DND-41 (cell line): ENCODE measurements at regions not wholly inside any gene's neighbourhood (a gene's known extent, or its start where the extent isn't known, plus 50 kb on each side); places are given as distances from the start of the nearest gene placed in this dataset.
"Not testable (repeated sequence)": the region's sequence is repeated elsewhere in the genome, so short reads cannot be mapped to it uniquely, and the experiment has no call there.

ENCODE experiments used
- ATAC-seq: fragments of 200-7000 bp; cut with Tn5 transposase; 3 replicates; pipeline ENCODE4 v1.9.1; 2021; ENCODE audit warnings: low read depth; ENCODE audit not compliant: insufficient read depth
- DNase-seq: peaks from one replicate; pipeline ENCODE4 v3.0.0-alpha.2; 2020
- H2AFZ ChIP-seq: 2 replicates; pipeline ENCODE4 v1.6.0; 2012; ENCODE audit warnings: low read depth, low read length
- H3K27ac ChIP-seq: 2 replicates; pipeline ENCODE4 v1.5.1; 2012; ENCODE audit warnings: low read length, inconsistent platforms
- H3K27me3 ChIP-seq: fragments of 200-600 bp; sonication (generic); 2 replicates; pipeline ENCODE4 v1.6.0; 2012; ENCODE audit warnings: low read length, mild to moderate bottlenecking, inconsistent platforms; ENCODE audit not compliant: insufficient read depth, poor library complexity
- H3K36me3 ChIP-seq: 2 replicates; pipeline ENCODE4 v1.5.1; 2012; ENCODE audit warnings: low read length, inconsistent platforms; ENCODE audit not compliant: insufficient read depth
- H3K4me1 ChIP-seq: 2 replicates; pipeline ENCODE4 v1.5.1; 2012; ENCODE audit warnings: mild to moderate bottlenecking, low read length; ENCODE audit not compliant: insufficient read depth
- H3K4me2 ChIP-seq: 2 replicates; pipeline ENCODE4 v1.6.0; 2012; ENCODE audit warnings: mild to moderate bottlenecking, moderate library complexity, low read length, inconsistent platforms; ENCODE audit not compliant: insufficient read depth
- H3K4me3 ChIP-seq, 2 experiments: fragments of 200-600 bp in 1 of 2; shearing (Covaris generic) in 1 of 2; 2 replicates each; pipeline ENCODE4 v1.5.1; 2012 to 2016; ENCODE audit warnings: inconsistent platforms in 2 of 2, low read length in 2 of 2, mild to moderate bottlenecking in 2 of 2, low read depth in 1 of 2, moderate library complexity in 1 of 2
- H3K79me2 ChIP-seq: 2 replicates; pipeline ENCODE4 v1.6.0; 2012; ENCODE audit warnings: low read length, inconsistent platforms; ENCODE audit not compliant: insufficient read depth
- H3K9ac ChIP-seq: 2 replicates; pipeline ENCODE4 v1.6.0; 2012; ENCODE audit warnings: low read depth, mild to moderate bottlenecking, inconsistent platforms, low read length, moderate library complexity
- H3K9me3 ChIP-seq: 2 replicates; pipeline ENCODE4 v1.5.1; 2012; ENCODE audit warnings: low read length, moderate library complexity, mild to moderate bottlenecking, inconsistent platforms; ENCODE audit not compliant: insufficient read depth, severe bottlenecking
- H4K20me1 ChIP-seq: 2 replicates; pipeline ENCODE4 v1.6.0; 2012; ENCODE audit warnings: low read length; ENCODE audit not compliant: insufficient read depth

GRCh38 chr21:5037606-5038331, 5483.6 kb upstream of the TPTE start:
- not testable (repeated sequence) for H3K36me3 ChIP-seq, H3K9me3 ChIP-seq, H3K4me1 ChIP-seq, H3K27ac ChIP-seq, H3K79me2 ChIP-seq, H3K27me3 ChIP-seq, H4K20me1 ChIP-seq, H2AFZ ChIP-seq, ATAC-seq, H3K4me3 ChIP-seq, DNase-seq, H3K4me2 ChIP-seq, H3K9ac ChIP-seq

DNA sequence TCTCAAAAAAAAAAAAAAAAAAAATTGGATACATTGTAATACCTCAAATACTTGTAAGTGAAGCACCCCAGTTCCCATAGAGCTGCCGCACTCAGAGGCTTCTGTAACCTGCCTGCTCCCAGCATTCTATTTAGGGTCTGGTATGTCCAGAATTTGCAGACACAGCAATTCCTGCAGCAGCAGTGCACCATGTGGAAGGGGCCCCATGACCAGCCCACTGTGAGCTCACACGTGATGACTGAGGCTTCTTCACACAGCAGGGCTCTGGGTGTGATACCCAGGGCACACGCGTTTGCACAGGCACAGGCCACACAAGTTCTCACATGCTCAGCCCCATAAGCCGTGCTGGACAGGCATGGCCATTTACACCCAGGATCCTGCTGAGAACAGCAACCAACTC, 5481.5 kb upstream of the TPTE start:
- not testable (repeated sequence) for H4K20me1 ChIP-seq, H3K9me3 ChIP-seq, H3K27ac ChIP-seq, H3K4me1 ChIP-seq, H3K4me2 ChIP-seq, H3K36me3 ChIP-seq, H3K9ac ChIP-seq, H3K79me2 ChIP-seq, H3K4me3 ChIP-seq, H3K27me3 ChIP-seq, DNase-seq, ATAC-seq, H2AFZ ChIP-seq

- not testable (repeated sequence) for H3K9me3 ChIP-seq, H3K79me2 ChIP-seq, H3K9ac ChIP-seq, H4K20me1 ChIP-seq, H3K4me1 ChIP-seq, H3K4me2 ChIP-seq, H3K27me3 ChIP-seq, H3K4me3 ChIP-seq, H2AFZ ChIP-seq, DNase-seq, H3K27ac ChIP-seq, H3K36me3 ChIP-seq, ATAC-seq
Observed at GRCh38 chr21:5042583-5042982, 5478.8 kb upstream of the TPTE start.

GRCh38 chr21:5044812-5045211, 5476.6 kb upstream of the TPTE start:
- H3K79me2 ChIP-seq, H3K4me1 ChIP-seq, H2AFZ ChIP-seq, ATAC-seq, H4K20me1 ChIP-seq, H3K36me3 ChIP-seq, H3K9ac ChIP-seq, H3K27me3 ChIP-seq, H3K4me2 ChIP-seq, DNase-seq, H3K27ac ChIP-seq, H3K9me3 ChIP-seq, H3K4me3 ChIP-seq: not testable (repeated sequence)

DNA sequence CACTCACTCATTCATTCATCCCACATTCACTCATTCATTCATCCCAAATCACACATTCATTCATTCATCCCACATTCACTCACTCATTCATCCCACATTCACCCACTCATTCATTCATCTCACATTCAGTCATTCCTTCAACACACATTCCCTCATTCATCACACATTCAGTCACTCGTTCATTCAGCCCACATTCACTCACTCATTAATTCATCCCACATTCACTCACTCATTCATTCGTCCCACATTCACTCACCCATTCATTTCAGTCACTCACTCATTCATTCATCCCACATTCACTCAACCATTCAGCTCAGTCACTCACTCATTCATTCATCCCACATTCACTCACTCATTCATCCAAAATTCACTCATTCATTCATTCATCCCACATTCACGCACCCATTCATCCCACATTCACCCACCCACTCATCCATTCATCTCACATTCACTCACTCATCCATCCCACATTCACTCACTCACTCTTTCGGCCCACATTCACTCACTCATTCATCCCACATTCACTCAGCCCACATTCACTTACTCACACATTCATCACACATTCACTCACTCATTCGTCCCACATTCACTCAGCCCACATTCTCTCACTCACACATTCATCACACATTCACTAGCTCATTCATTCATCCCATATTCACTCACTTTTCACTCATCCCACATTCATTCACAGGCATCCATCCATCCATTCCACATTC, 5469.9 kb upstream of the TPTE start:
- not testable (repeated sequence) for H3K36me3 ChIP-seq, H4K20me1 ChIP-seq, H3K9me3 ChIP-seq, H3K4me3 ChIP-seq, H3K4me1 ChIP-seq, H3K4me2 ChIP-seq, H2AFZ ChIP-seq, H3K79me2 ChIP-seq, DNase-seq, H3K27me3 ChIP-seq, H3K27ac ChIP-seq, ATAC-seq, H3K9ac ChIP-seq

DNA sequence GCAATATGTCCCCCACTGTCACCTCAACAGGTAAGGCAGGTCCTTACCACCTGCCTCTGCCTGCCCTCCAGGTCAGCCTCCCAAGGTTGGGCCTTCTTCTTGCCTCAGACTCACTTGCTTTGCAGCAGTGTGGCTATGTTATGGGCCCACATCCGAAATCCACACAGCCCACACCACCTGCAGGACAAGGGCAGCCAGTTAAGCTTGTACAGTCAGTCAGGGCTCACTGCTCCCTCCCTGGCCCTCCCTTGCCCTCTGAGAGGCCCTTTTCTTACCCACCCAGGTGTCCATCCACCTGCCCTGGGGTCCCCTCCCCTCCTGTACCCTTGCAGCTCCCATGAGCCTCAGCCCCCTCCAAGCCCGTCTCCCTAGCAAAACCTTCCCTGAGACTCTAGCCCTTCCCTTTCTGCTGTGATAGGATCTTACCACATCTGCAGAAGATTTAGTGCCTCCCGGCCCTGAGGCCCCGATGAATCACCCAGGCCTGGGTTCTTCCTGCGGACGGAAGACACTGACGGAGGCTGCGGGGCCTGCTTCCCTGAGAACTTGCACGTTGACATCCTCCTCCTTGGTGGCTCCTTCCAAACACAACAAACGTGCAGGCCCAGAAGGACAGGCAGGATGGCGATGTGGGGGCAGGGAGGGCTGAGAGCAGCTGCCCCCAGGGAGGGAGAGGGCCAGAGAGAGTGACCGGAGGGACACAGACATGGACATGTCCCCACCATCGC, 5466.2 kb upstream of the TPTE start:
- DNase-seq, H3K4me3 ChIP-seq, H3K27me3 ChIP-seq, H3K4me1 ChIP-seq, H2AFZ ChIP-seq, H4K20me1 ChIP-seq, H3K9ac ChIP-seq, H3K36me3 ChIP-seq, H3K27ac ChIP-seq, H3K4me2 ChIP-seq, H3K9me3 ChIP-seq, H3K79me2 ChIP-seq, ATAC-seq: not testable (repeated sequence)

DNA sequence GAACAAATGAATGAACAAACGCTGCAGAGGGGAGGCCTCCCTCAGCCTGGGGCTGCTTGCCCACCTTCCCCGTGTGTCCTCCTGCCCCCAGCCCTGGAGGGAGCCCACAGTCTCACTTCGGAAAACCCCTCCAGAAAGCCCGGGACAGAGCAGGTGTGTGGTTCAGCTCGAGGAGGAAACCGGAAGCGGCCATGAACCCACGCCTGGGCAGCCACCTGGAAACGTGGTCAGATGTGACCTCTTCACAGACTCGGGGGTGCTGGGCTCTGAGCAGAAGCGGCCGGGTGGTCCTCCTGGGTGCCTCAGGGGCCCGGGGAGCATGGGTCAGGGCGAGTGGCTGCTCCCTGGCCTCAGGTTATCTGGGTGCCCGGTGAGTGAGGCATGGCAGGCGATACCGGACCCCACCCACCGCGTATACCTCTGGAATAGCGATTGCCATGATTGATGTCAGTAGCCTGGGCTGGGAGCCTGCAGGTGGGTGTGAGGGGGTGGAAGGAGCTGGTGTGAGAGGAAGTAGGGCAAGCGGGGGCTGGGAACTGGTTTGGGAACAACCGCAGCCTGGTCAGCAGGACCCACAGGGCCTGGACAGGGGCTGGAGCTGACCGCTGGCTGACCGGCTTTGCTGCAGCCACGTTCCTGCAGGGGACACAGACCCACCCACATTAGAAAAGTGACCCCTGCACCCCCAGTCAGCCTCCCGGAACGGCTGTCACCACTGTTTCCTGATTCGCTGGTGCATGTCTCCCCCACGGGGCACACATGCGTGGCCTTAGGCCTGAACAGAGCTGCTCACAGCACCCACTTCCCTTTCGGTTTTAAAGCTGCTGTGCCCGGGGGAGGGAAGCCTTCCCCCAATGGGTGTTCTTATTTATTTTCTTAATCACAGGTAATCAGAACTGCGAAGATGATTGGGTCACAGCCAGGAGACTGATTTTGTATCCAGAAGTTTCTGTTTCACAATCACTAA, 5465.1 kb upstream of the TPTE start:
- not testable (repeated sequence) for H3K4me3 ChIP-seq, H4K20me1 ChIP-seq, H3K4me1 ChIP-seq, H3K9me3 ChIP-seq, H3K9ac ChIP-seq, H2AFZ ChIP-seq, ATAC-seq, H3K27ac ChIP-seq, H3K36me3 ChIP-seq, H3K79me2 ChIP-seq, DNase-seq, H3K4me2 ChIP-seq, H3K27me3 ChIP-seq
